Activated B cell treated with CpG ODN at 0.5 μM for 24 hours (primary cell): ENCODE measurements at regions not wholly inside any gene's neighbourhood (a gene's known extent, or its start where the extent isn't known, plus 50 kb on each side); places are given as distances from the start of the nearest gene placed in this dataset.

Source experiments
- ATAC-seq: fragments of 200-7000 bp; cut with Tn5 transposase; one replicate; pipeline ENCODE4 v1.10.0; 2021; ENCODE audit warnings: low read depth, mild to moderate bottlenecking, moderate library complexity
- CTCF ChIA-PET: fragments of 350-600 bp; sonication (Branson Sonifier 250); formaldehyde crosslinking; loops from one replicate; lab custom pipeline; 2021; ENCODE audit warnings: antibody characterized with exemption; lab: Charles Lee
- POLR2A ChIA-PET: fragments of 350-600 bp; sonication (Branson Sonifier 250); formaldehyde crosslinking; loops from one replicate; lab custom pipeline; 2021; ENCODE audit warnings: antibody characterized with exemption; lab: Charles Lee
- DNase-seq: peaks from one replicate; pipeline ENCODE4 v3.0.0; 2022
- H3K27ac Mint-ChIP-seq: one replicate; pipeline ENCODE4 v1.8.0; 2020; ENCODE audit warnings: mixed read lengths
- H3K27me3 Mint-ChIP-seq: one replicate; pipeline ENCODE4 v1.8.0; 2021; ENCODE audit warnings: mixed read lengths
- H3K36me3 Mint-ChIP-seq: one replicate; pipeline ENCODE4 v1.8.0; 2021; ENCODE audit warnings: low read depth, mixed read lengths
- H3K4me1 Mint-ChIP-seq: one replicate; pipeline ENCODE4 v1.8.0; 2021; ENCODE audit warnings: mixed read lengths
- H3K4me3 Mint-ChIP-seq: one replicate; pipeline ENCODE4 v1.8.0; 2020; ENCODE audit warnings: mild to moderate bottlenecking, mixed read lengths
- H3K9me3 Mint-ChIP-seq: one replicate; pipeline ENCODE4 v1.8.0; 2020; ENCODE audit warnings: mixed read lengths
- CTCF ChIP-seq: fragments of 200-600 bp; IDR thresholded peaks from one replicate; pipeline ENCODE4 v1.8.0; 2022; ENCODE audit warnings: antibody characterized with exemption, mild to moderate bottlenecking
- intact Hi-C: fragments of 100-400 bp; cut with micrococcal nuclease; formaldehyde crosslinking; loops from one replicate; pipeline ENCODE4 v1.15.1; 2024

GRCh38 chr9:26368241-26368640, 524.4 kb downstream of the CAAP1 start:
- DNase-seq (no peak), ATAC-seq (no peak)
- TF ChIP-seq CTCF, result no peak
- Mint-ChIP-seq H3K27ac (no peak overlapping the region), H3K4me1 (no peaks in the 10 kb centered on the region), H3K4me3 (no peak overlapping the region), H3K36me3 (no peaks in the 10 kb centered on the region), H3K9me3 (peaks cover 2% of the 10 kb centered on the region), H3K27me3 (no peaks in the 10 kb centered on the region)
- CTCF ChIA-PET, result no interaction called here
- intact Hi-C loops, result no loop called here
- POLR2A ChIA-PET, result no interaction called here

DNA sequence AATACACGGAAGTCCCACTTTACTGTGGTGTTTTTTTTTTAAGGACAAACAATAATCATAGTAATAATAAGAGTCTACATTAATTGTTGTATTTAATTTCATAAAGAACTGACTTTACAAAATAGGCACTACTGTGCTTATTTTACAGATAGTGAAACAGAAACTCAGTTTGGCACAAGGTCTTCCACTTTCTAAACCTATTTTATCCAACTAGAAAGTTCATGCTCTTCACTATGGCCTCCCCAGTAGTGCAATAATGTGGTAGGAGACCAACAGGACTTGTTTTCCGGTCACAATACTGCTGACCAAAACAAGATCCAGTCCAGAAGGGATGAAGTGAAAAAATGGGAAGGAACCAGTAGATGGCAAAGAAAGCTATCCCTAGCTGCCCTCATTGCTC, 531.6 kb downstream of the CAAP1 start:
- H3K27me3 Mint-ChIP-seq, result no peaks in the 10 kb centered on the region
- H3K9me3 Mint-ChIP-seq, result peaks cover 7% of the 10 kb centered on the region
- intact Hi-C loops, result no loop called here
- H3K36me3 Mint-ChIP-seq, result no peaks in the 10 kb centered on the region
- ChIA-PET CTCF (no interaction called here), POLR2A (no interaction called here)
- H3K27ac Mint-ChIP-seq, result no peak overlapping the region
- TF ChIP-seq CTCF, result no peak
- DNase-seq (no peak), ATAC-seq (no peak)
- no peak overlapping the region for H3K4me3 Mint-ChIP-seq
- no peaks in the 10 kb centered on the region for H3K4me1 Mint-ChIP-seq

DNA sequence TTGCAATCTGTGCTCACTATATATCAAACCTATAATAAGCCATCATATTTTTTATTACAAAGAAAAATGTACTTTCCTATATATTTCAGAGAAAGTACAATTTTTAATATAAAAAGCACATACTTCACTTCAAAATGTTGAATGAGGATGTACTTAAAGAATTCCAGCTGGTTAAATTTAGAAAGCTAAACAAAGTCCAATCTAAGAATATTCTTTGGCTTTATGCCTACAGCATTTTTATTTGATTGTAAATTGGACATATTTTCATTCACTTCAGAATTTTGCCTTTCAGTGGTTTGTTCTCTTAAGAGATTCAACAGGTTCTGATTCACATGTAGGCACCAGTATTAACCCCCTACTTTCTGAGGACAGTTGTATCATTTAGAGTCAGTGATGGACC, 533.8 kb downstream of the CAAP1 start:
- POLR2A ChIA-PET, result no interaction called here
- no peak for DNase-seq
- Mint-ChIP-seq H3K4me1 (no peaks in the 10 kb centered on the region), H3K27ac (no peak overlapping the region), H3K27me3 (no peaks in the 10 kb centered on the region), H3K9me3 (peaks cover 5% of the 10 kb centered on the region), H3K4me3 (no peak overlapping the region), H3K36me3 (no peaks in the 10 kb centered on the region)
- intact Hi-C loops, result no loop called here
- no peak for ATAC-seq
- CTCF ChIA-PET, result no interaction called here
- no peak for TF ChIP-seq CTCF

DNA sequence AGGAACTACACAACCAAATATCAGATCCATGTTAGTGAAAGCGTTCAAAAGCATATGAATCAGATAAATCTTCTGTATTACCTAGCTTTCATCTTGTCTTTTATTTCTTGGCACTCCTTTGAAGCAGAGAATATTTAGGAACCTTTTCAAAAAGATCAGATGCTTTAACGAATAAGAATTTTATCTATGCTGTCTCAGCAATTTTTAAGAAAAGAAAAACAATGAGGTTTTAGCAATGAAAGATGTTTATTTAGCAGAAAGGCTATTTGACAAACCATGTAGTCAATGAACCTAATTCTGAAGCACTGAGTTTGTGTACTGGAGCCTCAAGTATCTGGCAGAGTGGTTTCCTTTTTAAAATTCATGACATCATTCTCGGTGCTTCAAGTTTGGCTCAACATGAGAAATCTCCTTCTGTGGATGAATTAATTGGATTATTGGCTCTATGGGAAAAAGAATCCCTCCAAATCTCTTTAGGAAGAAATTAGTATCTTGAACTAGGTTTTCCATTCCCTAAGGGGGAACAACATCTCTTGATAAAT, 534.7 kb downstream of the CAAP1 start:
- no peak for TF ChIP-seq CTCF
- no peaks in the 10 kb centered on the region for H3K27me3 Mint-ChIP-seq
- H3K4me3 Mint-ChIP-seq, result no peak overlapping the region
- intact Hi-C loops, result no loop called here
- POLR2A ChIA-PET, result no interaction called here
- no peak overlapping the region for H3K27ac Mint-ChIP-seq
- H3K9me3 Mint-ChIP-seq, result peaks cover 5% of the 10 kb centered on the region
- DNase-seq (no peak), ATAC-seq (no peak)
- no peaks in the 10 kb centered on the region for H3K4me1 Mint-ChIP-seq
- no peaks in the 10 kb centered on the region for H3K36me3 Mint-ChIP-seq
- CTCF ChIA-PET, result no interaction called here

GRCh38 chr9:26356491-26356890, 536.1 kb downstream of the CAAP1 start:
- intact Hi-C loops, result no loop called here
- POLR2A ChIA-PET, result no interaction called here

More at GRCh38 chr9:26356491-26356890, 536.1 kb downstream of the CAAP1 start:
- H3K27ac Mint-ChIP-seq, result no peak overlapping the region
- TF ChIP-seq CTCF, result no peak
- no peaks in the 10 kb centered on the region for H3K27me3 Mint-ChIP-seq
- CTCF ChIA-PET, result no interaction called here
- ATAC-seq (no peak), DNase-seq (no peak)
- H3K36me3 Mint-ChIP-seq, result no peaks in the 10 kb centered on the region
- H3K4me3 Mint-ChIP-seq, result no peak overlapping the region
- H3K4me1 Mint-ChIP-seq, result no peaks in the 10 kb centered on the region
- peaks cover 3% of the 10 kb centered on the region for H3K9me3 Mint-ChIP-seq
